RWPE1 (cell line): ENCODE measurements at regions not wholly inside any gene's neighbourhood (a gene's known extent, or its start where the extent isn't known, plus 50 kb on each side); places are given as distances from the start of the nearest gene placed in this dataset.

Experiments used
- CTCF ChIA-PET: fragments of 350-600 bp; sonication (Branson Sonifier 250); formaldehyde crosslinking; extraction: SDS; loops from one replicate; lab custom pipeline; 2021; lab: Yijun Ruan, JAX
- POLR2A ChIA-PET: fragments of 400-600 bp; formaldehyde crosslinking; extraction: SDS; loops from one replicate; lab custom pipeline; 2020; ENCODE audit warnings: antibody characterized with exemption; ENCODE audit not compliant: low non-redundant PET; lab: Yijun Ruan, JAX
- DNase-seq: peaks from one replicate; pipeline ENCODE4 v3.0.0; 2012; ENCODE audit warnings: low spot score
- H3K27ac ChIP-seq: fragments of 450-650 bp; 2 replicates; pipeline ENCODE4 v1.5.1; 2017
- TF ChIP-seq, protein P1 (sequence below): fragments of 450-650 bp; conservative IDR thresholded peaks from 2 replicates; pipeline ENCODE4 v1.5.1; 2017; ENCODE audit warnings: low read depth, mild to moderate bottlenecking

DNA sequence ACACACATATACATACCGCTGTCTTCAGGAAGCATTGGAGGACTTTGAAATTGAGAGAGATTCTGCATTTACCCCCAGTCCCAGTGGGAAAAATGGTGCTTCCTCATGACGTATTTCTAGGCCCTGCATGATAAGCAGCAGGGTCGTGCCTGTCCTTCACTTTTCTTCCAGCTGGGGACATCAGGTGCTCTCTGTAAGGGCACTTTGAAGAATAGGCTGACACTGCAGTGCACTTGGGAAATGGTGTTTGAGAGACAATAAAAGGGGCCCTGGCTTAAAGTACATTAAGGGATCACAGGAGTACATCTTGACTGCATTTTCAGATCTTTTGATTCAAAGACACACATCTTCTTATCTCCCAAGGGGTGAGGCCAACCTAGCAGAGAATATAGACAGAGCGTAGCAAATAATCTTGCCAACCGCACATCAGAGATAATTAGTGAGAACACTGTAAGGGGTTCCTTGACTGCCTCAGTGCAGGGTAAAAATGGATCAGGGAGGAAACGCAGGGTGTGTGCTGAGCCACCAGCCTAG, 437.9 kb downstream of the CSNK1G3 start:
- CTCF ChIA-PET = no interaction called here
- H3K27ac ChIP-seq = no peak overlapping the region
- TF ChIP-seq, protein P1, sequence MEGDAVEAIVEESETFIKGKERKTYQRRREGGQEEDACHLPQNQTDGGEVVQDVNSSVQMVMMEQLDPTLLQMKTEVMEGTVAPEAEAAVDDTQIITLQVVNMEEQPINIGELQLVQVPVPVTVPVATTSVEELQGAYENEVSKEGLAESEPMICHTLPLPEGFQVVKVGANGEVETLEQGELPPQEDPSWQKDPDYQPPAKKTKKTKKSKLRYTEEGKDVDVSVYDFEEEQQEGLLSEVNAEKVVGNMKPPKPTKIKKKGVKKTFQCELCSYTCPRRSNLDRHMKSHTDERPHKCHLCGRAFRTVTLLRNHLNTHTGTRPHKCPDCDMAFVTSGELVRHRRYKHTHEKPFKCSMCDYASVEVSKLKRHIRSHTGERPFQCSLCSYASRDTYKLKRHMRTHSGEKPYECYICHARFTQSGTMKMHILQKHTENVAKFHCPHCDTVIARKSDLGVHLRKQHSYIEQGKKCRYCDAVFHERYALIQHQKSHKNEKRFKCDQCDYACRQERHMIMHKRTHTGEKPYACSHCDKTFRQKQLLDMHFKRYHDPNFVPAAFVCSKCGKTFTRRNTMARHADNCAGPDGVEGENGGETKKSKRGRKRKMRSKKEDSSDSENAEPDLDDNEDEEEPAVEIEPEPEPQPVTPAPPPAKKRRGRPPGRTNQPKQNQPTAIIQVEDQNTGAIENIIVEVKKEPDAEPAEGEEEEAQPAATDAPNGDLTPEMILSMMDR = no peak
- POLR2A ChIA-PET = no interaction called here
- DNase-seq = no peak

DNA sequence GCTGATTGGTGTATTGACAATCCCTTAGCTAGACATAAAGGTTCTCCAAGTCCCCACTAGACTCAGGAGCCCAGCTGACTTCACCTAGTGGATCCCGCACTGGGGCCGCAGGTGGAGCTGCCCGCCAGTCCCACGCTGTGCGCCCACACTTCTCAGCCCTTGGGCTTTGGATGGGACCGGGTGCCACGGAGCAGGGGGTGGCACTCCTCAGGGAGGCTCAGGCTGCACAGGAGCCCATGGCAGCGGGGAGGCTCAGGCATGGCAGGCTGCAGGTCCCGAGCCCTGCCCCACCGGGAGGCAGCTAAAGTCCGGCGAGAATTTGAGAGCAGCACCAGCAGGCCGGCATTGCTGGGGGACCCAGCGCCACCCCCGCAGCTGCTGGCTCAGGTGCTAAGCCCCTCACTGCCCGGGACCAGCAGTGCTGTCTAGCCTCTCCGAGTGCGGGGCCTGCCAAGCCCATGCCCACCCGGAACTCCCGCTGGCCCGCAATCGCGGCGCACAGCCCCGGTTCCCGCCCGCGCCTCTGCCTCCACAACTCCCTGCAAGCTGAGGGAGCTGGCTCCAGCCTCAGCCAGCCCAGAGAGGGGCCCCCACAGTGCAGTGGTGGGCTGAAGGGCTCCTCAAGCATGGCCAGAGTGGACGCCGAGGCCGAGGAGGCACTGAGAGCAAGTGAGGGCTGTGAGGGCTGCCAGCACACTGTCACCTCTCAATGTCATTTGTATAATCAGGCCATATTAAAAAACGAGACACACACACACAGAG, 437.2 kb downstream of the CSNK1G3 start:
- CTCF ChIA-PET = no interaction called here
- H3K27ac ChIP-seq = no peak overlapping the region
- no peak for DNase-seq
- POLR2A ChIA-PET = no interaction called here
- TF ChIP-seq, protein P1 = no peak

DNA sequence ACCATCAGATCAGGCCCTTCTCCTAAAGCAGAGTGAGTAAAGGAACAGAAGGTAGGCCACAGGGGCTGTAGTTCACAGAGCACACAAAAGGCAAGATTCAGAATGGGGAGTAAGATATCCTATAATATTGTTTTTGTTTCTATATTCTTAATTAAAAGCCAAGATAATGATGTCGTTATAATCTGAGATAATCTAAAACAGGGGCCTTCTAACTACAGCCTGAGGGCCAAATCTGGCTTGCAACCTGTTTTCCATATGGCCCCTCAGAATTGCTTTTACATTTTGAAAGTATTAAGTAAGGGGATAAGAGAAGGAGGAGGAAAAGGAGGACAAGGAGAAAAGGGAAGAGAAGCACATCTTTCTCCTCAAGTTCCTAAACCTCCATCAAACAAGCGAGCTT, 435.8 kb downstream of the CSNK1G3 start:
- ChIA-PET POLR2A (no interaction called here), CTCF (interaction anchor here (1.2 kb wide), 1 partner anchor 1780 kb away, joined by 3 read pairs; no protein-coding TSS in a partner anchor)
- DNase-seq = no peak
- H3K27ac ChIP-seq = no peak overlapping the region
- TF ChIP-seq, protein P1 = no peak

GRCh38 chr5:123945548-123945947, 433.6 kb downstream of the CSNK1G3 start:
- ChIA-PET POLR2A (no interaction called here), CTCF (interaction anchor here (0.7 kb wide), 1 partner anchor 10 kb away, joined by 3 read pairs; no protein-coding TSS in a partner anchor)
- no peak overlapping the region for H3K27ac ChIP-seq
- DNase-seq = no peak
- TF ChIP-seq, protein P1 = no peak

DNA sequence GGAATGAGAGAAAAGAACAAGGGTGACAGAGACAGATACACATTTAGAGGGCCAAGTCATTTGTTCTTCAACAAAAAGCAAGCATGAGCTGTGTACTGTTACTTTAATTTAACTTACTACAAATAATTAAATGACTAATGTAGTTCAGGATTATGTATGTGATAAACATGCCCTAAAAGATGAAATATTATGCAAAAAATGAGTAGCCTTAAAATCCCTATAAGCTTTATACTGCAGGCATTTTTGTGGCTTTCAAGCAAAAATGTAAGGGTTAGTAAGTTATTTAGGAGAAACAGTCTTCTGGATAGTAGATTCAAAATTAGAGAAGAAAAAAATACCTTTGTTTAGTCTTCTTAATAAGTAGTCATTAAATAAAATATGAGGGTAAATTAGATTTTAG, 431.2 kb downstream of the CSNK1G3 start:
- no peak overlapping the region for H3K27ac ChIP-seq
- ChIA-PET POLR2A (no interaction called here), CTCF (interaction anchor here (0.7 kb wide), 2 partner anchors 176 to 472 kb away, joined by 3 to 5 read pairs; no protein-coding TSS in a partner anchor)
- TF ChIP-seq, protein P1 = no peak
- no peak for DNase-seq

- ChIA-PET CTCF (interaction anchor here (0.6 kb wide), 1 partner anchor 1895 kb away, joined by 3 read pairs; no protein-coding TSS in a partner anchor), POLR2A (no interaction called here)
- TF ChIP-seq, protein P1 = no peak
- H3K27ac ChIP-seq = no peak overlapping the region
- no peak for DNase-seq
These were observed 428.4 kb downstream of the CSNK1G3 start for GRCh38 chr5:123940416-123940815.
